ENCODE measurements at regions not wholly inside any gene's neighbourhood (a gene's known extent, or its start where the extent isn't known, plus 50 kb on each side); places are given as distances from the start of the nearest gene placed in this dataset.
A peak's percentile ranks its signal among the peaks of the same experiment; 100 is the strongest.

DNA sequence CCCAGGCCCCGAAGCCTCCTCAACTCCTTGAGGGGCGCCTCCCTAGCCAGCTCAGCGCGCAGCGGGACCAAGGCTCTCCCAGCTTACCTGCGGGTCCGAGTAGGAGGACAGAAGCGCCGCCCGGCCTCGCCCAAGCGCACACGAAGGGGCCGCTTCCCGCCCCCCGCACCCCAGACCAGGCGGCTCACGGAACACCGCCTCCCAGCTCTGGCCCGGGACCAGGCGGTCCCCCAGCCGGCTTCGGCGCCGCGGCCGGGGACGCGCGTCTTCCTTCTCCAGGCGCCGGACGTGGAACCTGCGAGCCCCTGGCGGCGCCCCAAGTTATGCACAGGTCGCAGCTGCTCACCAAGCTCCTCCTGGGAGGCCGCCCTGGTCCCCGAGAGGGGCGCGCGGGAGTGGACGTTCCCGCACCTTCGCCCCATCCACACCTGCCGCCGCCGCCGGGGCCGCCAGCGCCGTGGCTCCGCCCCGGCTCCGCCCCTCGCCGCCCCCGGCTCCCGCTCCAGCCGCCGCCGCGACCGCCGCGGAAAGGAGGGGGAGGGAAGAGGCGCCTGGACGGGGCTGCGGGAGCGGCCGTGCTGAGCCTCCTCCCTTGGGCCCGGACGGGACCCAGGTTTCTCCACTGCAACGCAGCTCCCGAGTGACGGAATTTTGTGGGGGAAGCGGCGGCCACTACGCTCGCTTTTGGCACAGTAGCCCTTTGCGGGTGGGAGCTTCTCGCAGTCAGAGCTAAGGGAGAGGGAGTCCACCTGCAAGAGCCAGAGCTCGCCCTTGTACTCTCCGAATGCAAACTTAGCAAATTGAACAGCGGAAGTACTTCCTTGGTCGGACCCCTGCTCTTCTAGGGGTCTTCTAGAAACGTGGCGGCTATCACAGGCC, 77.5 kb upstream of the IFNE start:
- TF ChIP-seq, protein P1, sequence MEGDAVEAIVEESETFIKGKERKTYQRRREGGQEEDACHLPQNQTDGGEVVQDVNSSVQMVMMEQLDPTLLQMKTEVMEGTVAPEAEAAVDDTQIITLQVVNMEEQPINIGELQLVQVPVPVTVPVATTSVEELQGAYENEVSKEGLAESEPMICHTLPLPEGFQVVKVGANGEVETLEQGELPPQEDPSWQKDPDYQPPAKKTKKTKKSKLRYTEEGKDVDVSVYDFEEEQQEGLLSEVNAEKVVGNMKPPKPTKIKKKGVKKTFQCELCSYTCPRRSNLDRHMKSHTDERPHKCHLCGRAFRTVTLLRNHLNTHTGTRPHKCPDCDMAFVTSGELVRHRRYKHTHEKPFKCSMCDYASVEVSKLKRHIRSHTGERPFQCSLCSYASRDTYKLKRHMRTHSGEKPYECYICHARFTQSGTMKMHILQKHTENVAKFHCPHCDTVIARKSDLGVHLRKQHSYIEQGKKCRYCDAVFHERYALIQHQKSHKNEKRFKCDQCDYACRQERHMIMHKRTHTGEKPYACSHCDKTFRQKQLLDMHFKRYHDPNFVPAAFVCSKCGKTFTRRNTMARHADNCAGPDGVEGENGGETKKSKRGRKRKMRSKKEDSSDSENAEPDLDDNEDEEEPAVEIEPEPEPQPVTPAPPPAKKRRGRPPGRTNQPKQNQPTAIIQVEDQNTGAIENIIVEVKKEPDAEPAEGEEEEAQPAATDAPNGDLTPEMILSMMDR (IDR thresholded peaks at IDR 0.05; ENCODE audit: borderline replicate concordance, control extremely low read depth, extremely low read depth, insufficient read depth, missing control alignments), result no peak
- in situ Hi-C loops (cut with MboI; ENCODE audit: low sequenced_read_pairs, unreplicated experiment), result loop anchor here (10.0 kb wide), 1 partner anchor 65 kb away; no protein-coding TSS in a partner anchor
- peak; percentile 63 for DNase-seq (ENCODE audit: low spot score)

DNA sequence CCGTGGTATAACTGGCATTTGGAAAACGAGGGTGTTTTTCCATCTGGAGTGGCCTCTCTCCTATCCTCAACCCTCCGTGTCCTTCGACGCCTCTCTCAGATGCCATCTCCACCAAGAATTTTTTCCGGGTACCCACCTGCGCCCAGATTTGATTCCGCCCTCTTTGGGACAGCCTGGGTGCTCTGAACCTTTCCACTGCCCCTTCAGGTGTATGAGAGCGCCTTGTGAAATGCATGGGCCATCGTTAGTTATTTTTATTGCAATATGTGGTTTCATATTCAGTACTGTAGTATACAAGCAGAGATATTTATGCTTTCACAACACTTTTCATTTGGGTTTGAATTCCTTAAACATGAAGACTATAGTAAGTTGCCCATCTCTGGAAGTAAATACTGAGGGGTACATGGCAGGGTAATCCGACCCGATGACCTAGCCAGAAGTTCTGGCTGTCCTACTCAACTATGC, 78.2 kb upstream of the IFNE start:
- TF ChIP-seq, protein P1 (IDR thresholded peaks at IDR 0.05; ENCODE audit: borderline replicate concordance, control extremely low read depth, extremely low read depth, insufficient read depth, missing control alignments), result no peak
- DNase-seq (ENCODE audit: low spot score), result no peak
- in situ Hi-C loops (cut with MboI; ENCODE audit: low sequenced_read_pairs, unreplicated experiment), result no loop called here

DNA sequence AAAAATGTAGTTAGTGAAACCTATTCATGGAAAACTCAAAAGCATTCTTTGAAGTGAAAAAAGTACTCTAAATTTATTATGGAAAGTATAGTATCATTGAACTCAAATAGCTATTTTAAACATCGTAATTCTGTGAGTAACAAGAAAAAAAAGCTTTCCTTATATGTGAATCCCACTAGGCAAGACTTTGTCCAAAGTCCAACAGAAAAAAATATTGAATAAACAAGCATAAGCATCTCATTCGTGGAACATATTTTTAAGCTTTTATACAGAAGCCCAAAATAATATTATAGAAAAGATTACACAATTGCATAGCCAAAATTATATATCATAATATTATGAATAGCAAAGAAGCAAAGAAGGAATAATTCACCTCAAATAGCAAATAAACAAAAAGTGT, 79.4 kb upstream of the IFNE start:
- no peak for DNase-seq (ENCODE audit: low spot score)
- TF ChIP-seq, protein P1 (IDR thresholded peaks at IDR 0.05; ENCODE audit: borderline replicate concordance, control extremely low read depth, extremely low read depth, insufficient read depth, missing control alignments), result no peak
- in situ Hi-C loops (cut with MboI; ENCODE audit: low sequenced_read_pairs, unreplicated experiment), result no loop called here

DNA sequence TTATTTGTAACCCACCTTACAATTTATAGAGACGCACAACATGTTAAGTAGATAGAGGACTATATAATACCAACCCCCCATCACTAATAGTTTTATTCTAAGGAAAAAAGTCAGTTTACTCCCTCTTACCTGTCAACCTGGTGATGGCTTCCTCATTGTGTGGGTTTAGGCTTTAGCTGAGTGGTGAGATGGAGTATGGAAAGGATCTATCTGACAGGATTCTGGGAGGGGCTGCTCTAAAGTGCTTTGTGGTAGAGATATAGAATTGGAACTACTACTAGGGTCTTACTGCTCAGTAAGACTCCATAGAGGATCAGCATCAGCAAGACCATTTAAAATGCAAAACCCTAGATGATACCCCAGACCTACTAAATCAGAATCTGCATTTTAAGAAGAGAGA, 82.1 kb upstream of the IFNE start:
- TF ChIP-seq, protein P1 (IDR thresholded peaks at IDR 0.05; ENCODE audit: borderline replicate concordance, control extremely low read depth, extremely low read depth, insufficient read depth, missing control alignments), result no peak
- in situ Hi-C loops (cut with MboI; ENCODE audit: low sequenced_read_pairs, unreplicated experiment), result no loop called here
- DNase-seq (ENCODE audit: low spot score), result no peak

DNA sequence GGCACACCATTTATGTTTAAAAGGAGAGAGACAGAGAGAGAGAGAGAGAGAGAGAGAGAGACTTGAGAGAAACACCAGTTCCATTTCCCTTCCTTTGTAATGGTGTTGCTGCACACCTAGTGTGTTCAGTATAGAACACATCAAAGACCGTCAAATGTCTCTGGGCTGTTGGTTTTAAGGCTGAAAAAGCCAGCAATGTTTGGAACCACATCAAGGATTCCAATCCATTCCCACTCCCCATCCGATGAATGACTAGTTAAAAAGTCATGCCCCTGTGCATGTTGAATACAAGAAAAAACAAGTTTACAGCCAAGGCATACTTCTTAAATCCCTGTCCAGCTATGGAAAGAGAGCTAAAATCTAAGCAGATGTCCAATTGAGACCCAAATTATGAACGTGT, 83.0 kb upstream of the IFNE start:
- in situ Hi-C loops (cut with MboI; ENCODE audit: low sequenced_read_pairs, unreplicated experiment), result no loop called here
- no peak for DNase-seq (ENCODE audit: low spot score)
- TF ChIP-seq, protein P1 (IDR thresholded peaks at IDR 0.05; ENCODE audit: borderline replicate concordance, control extremely low read depth, extremely low read depth, insufficient read depth, missing control alignments), result no peak

DNA sequence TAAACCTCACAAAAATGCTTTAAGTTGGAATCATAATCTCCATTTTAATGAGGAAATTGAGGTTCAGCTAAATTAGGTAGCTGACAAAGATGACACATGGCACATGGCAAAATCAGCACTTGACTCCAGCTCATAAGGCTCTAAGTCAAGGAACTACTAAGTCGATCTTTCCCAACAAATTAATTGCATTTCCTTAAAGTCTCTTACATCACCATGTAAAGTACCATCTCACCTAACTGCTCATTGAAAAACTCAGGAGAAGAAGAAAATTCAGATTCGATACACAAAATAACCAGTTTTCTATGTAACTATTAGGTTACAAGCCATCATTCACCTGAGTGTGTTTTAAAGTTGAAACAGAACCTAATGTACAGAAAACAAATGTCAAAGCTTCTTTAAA, 85.8 kb upstream of the IFNE start:
- DNase-seq (ENCODE audit: low spot score), result no peak
- in situ Hi-C loops (cut with MboI; ENCODE audit: low sequenced_read_pairs, unreplicated experiment), result no loop called here
- TF ChIP-seq, protein P1 (IDR thresholded peaks at IDR 0.05; ENCODE audit: borderline replicate concordance, control extremely low read depth, extremely low read depth, insufficient read depth, missing control alignments), result no peak
